Suprapubic skin (tissue), 4 donors: ENCODE measurements at regions not wholly inside any gene's neighbourhood (a gene's known extent, or its start where the extent isn't known, plus 50 kb on each side); places are given as distances from the start of the nearest gene placed in this dataset.

Experiments
- EP300 ChIP-seq: sonication (generic); formaldehyde crosslinking; IDR thresholded peaks from one replicate; pipeline ENCODE4 v1.6.1; 2017; ENCODE audit warnings: antibody characterized with exemption
- POLR2A ChIP-seq, 2 donors: fragments of 450-650 bp; IDR thresholded peaks; one replicate each; pipeline ENCODE4 v1.6.1; 2017; ENCODE audit warnings: antibody characterized with exemption in 2 of 2, mild to moderate bottlenecking in 2 of 2, moderate library complexity in 2 of 2
- POLR2AphosphoS5 ChIP-seq, 3 donors: sonication (generic); formaldehyde crosslinking; IDR thresholded peaks; one replicate each; pipeline ENCODE4 v1.6.1; 2017; ENCODE audit warnings: antibody characterized with exemption in 3 of 3
- TF ChIP-seq, protein P1 (sequence below), 2 donors: fragments of 200-600 bp in 1 of 2; fragments of 450-650 bp in 1 of 2; sonication (generic) in 1 of 2; IDR thresholded peaks; one replicate each; pipeline ENCODE4 v1.5.1; 2016 to 2019; ENCODE audit warnings: antibody characterized with exemption in 2 of 2, mild to moderate bottlenecking in 1 of 2, moderate library complexity in 1 of 2

DNA sequence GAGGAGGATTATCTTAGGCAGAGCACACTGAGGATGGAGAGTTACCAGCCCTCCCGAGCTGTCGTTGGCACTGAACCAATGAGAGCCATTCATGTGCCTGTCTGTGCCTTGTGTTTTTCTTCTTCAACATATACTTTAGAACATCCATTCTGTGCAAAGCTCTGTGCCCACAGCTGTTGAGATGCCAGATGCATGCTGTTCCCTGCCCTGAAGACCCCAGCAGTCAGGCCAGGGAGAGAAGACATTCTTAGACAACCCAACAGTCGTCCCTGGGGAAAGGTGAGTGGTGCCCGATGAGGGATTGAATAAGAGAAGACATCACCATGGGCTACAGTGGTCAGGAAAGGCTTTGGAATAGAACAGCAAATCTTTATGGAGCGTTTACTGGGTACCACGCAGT lies 114.1 kb downstream of the NRN1 start:
- TF ChIP-seq, protein P1, sequence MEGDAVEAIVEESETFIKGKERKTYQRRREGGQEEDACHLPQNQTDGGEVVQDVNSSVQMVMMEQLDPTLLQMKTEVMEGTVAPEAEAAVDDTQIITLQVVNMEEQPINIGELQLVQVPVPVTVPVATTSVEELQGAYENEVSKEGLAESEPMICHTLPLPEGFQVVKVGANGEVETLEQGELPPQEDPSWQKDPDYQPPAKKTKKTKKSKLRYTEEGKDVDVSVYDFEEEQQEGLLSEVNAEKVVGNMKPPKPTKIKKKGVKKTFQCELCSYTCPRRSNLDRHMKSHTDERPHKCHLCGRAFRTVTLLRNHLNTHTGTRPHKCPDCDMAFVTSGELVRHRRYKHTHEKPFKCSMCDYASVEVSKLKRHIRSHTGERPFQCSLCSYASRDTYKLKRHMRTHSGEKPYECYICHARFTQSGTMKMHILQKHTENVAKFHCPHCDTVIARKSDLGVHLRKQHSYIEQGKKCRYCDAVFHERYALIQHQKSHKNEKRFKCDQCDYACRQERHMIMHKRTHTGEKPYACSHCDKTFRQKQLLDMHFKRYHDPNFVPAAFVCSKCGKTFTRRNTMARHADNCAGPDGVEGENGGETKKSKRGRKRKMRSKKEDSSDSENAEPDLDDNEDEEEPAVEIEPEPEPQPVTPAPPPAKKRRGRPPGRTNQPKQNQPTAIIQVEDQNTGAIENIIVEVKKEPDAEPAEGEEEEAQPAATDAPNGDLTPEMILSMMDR (IDR thresholded peaks at IDR 0.05) = no peak
- TF ChIP-seq POLR2AphosphoS5 (IDR thresholded peaks at IDR 0.05) (no peak), POLR2A (IDR thresholded peaks at IDR 0.05) (no peak), EP300 (no peak)
